Panc1 (cell line): ENCODE measurements at regions not wholly inside any gene's neighbourhood (a gene's known extent, or its start where the extent isn't known, plus 50 kb on each side); places are given as distances from the start of the nearest gene placed in this dataset.

Source experiments
- ATAC-seq: fragments of 200-7000 bp; cut with Tn5 transposase; 2 replicates; pipeline ENCODE4 v1.9.1; 2020; ENCODE audit warnings: mild to moderate bottlenecking, moderate library complexity
- BruUV-seq: library from RNA; stranded (reverse); fragments of 400-500 nt; replicated peaks from 2 replicates; lab custom pipeline; 2021; lab: Mats Ljungman, UMichigan
- CTCF ChIA-PET: fragments of 300-600 bp; sonication (Branson Sonifier 250); formaldehyde crosslinking; loops from one replicate; lab custom pipeline; 2022; ENCODE audit warnings: antibody characterized with exemption; lab: Charles Lee
- POLR2A ChIA-PET: fragments of 300-600 bp; sonication (Branson Sonifier 250); formaldehyde crosslinking; loops from one replicate; lab custom pipeline; 2022; ENCODE audit warnings: antibody characterized with exemption; lab: Charles Lee
- DNase-seq: peaks from one replicate; pipeline ENCODE4 v3.0.0-alpha.2; 2010; ENCODE audit warnings: low read depth, low spot score
- H3K27ac ChIP-seq: 2 replicates; pipeline ENCODE4 v1.5.1; 2011; ENCODE audit warnings: mild to moderate bottlenecking, low read length, inconsistent platforms
- H3K27me3 ChIP-seq: fragments of 200-500 bp; sonication (Bioruptor generic); 2 replicates; pipeline ENCODE4 v1.6.0; 2014; ENCODE audit warnings: low read length, inconsistent platforms; ENCODE audit not compliant: control insufficient read depth, insufficient read depth
- H3K36me3 ChIP-seq: fragments of 200-500 bp; sonication (Bioruptor generic); 2 replicates; pipeline ENCODE4 v1.5.1; 2014; ENCODE audit warnings: inconsistent platforms, mild to moderate bottlenecking, low read length, moderate library complexity; ENCODE audit not compliant: control insufficient read depth, insufficient read depth
- H3K4me1 ChIP-seq: 2 replicates; pipeline ENCODE4 v1.5.1; 2011; ENCODE audit warnings: inconsistent platforms, mild to moderate bottlenecking, low read length, moderate library complexity; ENCODE audit not compliant: control insufficient read depth, insufficient read depth
- H3K4me3 ChIP-seq, 2 experiments: 2 replicates each; pipeline ENCODE4 v1.5.1; 2011 to 2012; ENCODE audit warnings: low read depth in 2 of 2, low read length in 2 of 2, mild to moderate bottlenecking in 2 of 2, inconsistent platforms in 1 of 2, moderate library complexity in 1 of 2
- H3K9me3 ChIP-seq: fragments of 200-500 bp; sonication (Bioruptor generic); 2 replicates; pipeline ENCODE4 v1.5.1; 2014; ENCODE audit warnings: low read depth, mild to moderate bottlenecking, inconsistent platforms, low read length, moderate library complexity; ENCODE audit not compliant: control insufficient read depth, insufficient read depth
- POLR2AphosphoS5 ChIP-seq: IDR thresholded peaks from 2 replicates; pipeline ENCODE4 v1.6.1; 2012; ENCODE audit warnings: mild to moderate bottlenecking, low read depth, low read length, moderate library complexity
- SIN3A ChIP-seq: IDR thresholded peaks from 2 replicates; pipeline ENCODE4 v1.6.1; 2012; ENCODE audit warnings: low read depth, mild to moderate bottlenecking, low read length, moderate library complexity, borderline replicate concordance; ENCODE audit not compliant: insufficient read depth
- TCF7L2 ChIP-seq: IDR thresholded peaks from 2 replicates; pipeline ENCODE4 v1.6.1; 2011; ENCODE audit warnings: mild to moderate bottlenecking, low read depth, low read length, inconsistent platforms
- in situ Hi-C: cut with HindIII; loops from 2 replicates; pipeline ENCODE4 v1.10.0; 2016; ENCODE audit warnings: low sequenced_read_pairs, low pct_unique_long_range_greater_than_20kb
- intact Hi-C: fragments of 100-400 bp; cut with micrococcal nuclease; formaldehyde crosslinking; loops from one replicate; pipeline ENCODE4 v1.10.0; 2022; ENCODE audit not compliant: unreplicated experiment
- TF ChIP-seq, protein P1 (sequence below), 2 experiments: IDR thresholded peaks; 2 replicates each; pipeline ENCODE4 v1.6.1; 2011 to 2012; ENCODE audit warnings: low read depth in 2 of 2, control low read depth in 1 of 2, low read length in 1 of 2, mild to moderate bottlenecking in 1 of 2, moderate library complexity in 1 of 2; ENCODE audit not compliant: insufficient read depth in 1 of 2
- TF ChIP-seq, protein P2 (sequence below): fragments of 450-650 bp; IDR thresholded peaks from 2 replicates; pipeline ENCODE4 v1.5.1; 2017; ENCODE audit warnings: mild to moderate bottlenecking

DNA sequence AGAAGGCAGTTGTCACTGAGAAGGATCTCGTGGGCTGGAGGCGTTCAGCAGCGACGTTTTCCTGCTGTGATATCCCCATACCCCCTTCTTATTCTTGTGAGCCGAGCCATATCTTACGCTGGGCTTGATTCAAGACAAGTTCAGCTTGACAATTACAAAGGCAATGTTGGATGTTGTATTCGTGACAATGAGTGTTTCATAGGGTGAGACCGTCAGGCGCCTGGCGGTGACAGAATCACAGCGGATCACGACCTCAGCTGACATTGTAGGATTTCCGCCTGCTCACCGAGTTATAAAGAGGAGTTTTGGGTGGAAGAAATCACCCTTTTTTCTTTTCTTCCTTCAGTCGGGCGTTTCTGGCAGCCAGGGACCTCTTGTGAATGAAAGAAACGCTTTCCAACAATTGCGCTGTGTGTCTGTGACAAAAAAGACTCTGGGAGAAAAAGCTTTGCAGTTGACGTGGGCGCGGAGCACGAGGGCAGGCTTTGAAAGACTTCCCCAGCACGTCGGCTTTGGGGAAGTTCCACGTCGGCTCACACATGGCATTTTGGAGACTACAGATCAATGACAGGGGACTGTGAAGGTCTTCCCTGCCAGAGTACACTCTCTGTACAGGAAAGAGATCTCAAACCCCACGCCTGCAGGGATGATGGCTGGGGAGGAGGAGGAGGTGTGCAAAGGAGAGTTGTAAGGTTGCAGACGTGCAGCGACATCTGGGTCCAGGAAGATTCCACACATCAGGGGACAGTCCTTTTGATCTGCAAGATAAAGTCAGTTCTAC, 135.4 kb downstream of the CRLF2 start:
- BruUV-seq: no TSS peak
- CTCF ChIA-PET: no interaction called here
- no peaks in the 10 kb centered on the region for H3K36me3 ChIP-seq
- POLR2A ChIA-PET: no interaction called here
- no peak for DNase-seq
- H3K4me3 ChIP-seq: no peak overlapping the region
- in situ Hi-C loops: no loop called here
- H3K27me3 ChIP-seq: no peaks in the 10 kb centered on the region
- no peak overlapping the region for H3K27ac ChIP-seq
- no peaks in the 10 kb centered on the region for H3K9me3 ChIP-seq
- H3K4me1 ChIP-seq: no peaks in the 10 kb centered on the region
- ATAC-seq: no peak
- TF ChIP-seq TCF7L2 (no peak), SIN3A (no peak), POLR2AphosphoS5 (no peak)
- TF ChIP-seq, protein P1, sequence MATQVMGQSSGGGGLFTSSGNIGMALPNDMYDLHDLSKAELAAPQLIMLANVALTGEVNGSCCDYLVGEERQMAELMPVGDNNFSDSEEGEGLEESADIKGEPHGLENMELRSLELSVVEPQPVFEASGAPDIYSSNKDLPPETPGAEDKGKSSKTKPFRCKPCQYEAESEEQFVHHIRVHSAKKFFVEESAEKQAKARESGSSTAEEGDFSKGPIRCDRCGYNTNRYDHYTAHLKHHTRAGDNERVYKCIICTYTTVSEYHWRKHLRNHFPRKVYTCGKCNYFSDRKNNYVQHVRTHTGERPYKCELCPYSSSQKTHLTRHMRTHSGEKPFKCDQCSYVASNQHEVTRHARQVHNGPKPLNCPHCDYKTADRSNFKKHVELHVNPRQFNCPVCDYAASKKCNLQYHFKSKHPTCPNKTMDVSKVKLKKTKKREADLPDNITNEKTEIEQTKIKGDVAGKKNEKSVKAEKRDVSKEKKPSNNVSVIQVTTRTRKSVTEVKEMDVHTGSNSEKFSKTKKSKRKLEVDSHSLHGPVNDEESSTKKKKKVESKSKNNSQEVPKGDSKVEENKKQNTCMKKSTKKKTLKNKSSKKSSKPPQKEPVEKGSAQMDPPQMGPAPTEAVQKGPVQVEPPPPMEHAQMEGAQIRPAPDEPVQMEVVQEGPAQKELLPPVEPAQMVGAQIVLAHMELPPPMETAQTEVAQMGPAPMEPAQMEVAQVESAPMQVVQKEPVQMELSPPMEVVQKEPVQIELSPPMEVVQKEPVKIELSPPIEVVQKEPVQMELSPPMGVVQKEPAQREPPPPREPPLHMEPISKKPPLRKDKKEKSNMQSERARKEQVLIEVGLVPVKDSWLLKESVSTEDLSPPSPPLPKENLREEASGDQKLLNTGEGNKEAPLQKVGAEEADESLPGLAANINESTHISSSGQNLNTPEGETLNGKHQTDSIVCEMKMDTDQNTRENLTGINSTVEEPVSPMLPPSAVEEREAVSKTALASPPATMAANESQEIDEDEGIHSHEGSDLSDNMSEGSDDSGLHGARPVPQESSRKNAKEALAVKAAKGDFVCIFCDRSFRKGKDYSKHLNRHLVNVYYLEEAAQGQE (IDR thresholded peaks at IDR 0.05; ENCODE audit: insufficient read depth in 1 of 2, low read depth in 2 of 2, low read length in 1 of 2): no peak
- TF ChIP-seq, protein P2, sequence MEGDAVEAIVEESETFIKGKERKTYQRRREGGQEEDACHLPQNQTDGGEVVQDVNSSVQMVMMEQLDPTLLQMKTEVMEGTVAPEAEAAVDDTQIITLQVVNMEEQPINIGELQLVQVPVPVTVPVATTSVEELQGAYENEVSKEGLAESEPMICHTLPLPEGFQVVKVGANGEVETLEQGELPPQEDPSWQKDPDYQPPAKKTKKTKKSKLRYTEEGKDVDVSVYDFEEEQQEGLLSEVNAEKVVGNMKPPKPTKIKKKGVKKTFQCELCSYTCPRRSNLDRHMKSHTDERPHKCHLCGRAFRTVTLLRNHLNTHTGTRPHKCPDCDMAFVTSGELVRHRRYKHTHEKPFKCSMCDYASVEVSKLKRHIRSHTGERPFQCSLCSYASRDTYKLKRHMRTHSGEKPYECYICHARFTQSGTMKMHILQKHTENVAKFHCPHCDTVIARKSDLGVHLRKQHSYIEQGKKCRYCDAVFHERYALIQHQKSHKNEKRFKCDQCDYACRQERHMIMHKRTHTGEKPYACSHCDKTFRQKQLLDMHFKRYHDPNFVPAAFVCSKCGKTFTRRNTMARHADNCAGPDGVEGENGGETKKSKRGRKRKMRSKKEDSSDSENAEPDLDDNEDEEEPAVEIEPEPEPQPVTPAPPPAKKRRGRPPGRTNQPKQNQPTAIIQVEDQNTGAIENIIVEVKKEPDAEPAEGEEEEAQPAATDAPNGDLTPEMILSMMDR: no peak
- intact Hi-C loops: no loop called here

- ChIA-PET POLR2A (no interaction called here), CTCF (no interaction called here)
- no peak overlapping the region for H3K4me3 ChIP-seq
- no peaks in the 10 kb centered on the region for H3K4me1 ChIP-seq
- ATAC-seq (no peak), DNase-seq (no peak)
- TF ChIP-seq, protein P1 (IDR thresholded peaks at IDR 0.05; ENCODE audit: insufficient read depth in 1 of 2, low read depth in 2 of 2, low read length in 1 of 2): no peak
- no peak for TF ChIP-seq SIN3A
- TF ChIP-seq TCF7L2: no peak
- TF ChIP-seq POLR2AphosphoS5: no peak
- TF ChIP-seq, protein P2: no peak
- no peaks in the 10 kb centered on the region for H3K27me3 ChIP-seq
- H3K9me3 ChIP-seq: no peaks in the 10 kb centered on the region
- intact Hi-C loops: no loop called here
- in situ Hi-C loops: no loop called here
- H3K36me3 ChIP-seq: no peaks in the 10 kb centered on the region
- BruUV-seq: no TSS peak
- no peak overlapping the region for H3K27ac ChIP-seq
Measured at GRCh38 chrX:1075741-1076140, 136.7 kb downstream of the CRLF2 start.
